ENCODE measurements at regions not wholly inside any gene's neighbourhood (a gene's known extent, or its start where the extent isn't known, plus 50 kb on each side); places are given as distances from the start of the nearest gene placed in this dataset.

DNA sequence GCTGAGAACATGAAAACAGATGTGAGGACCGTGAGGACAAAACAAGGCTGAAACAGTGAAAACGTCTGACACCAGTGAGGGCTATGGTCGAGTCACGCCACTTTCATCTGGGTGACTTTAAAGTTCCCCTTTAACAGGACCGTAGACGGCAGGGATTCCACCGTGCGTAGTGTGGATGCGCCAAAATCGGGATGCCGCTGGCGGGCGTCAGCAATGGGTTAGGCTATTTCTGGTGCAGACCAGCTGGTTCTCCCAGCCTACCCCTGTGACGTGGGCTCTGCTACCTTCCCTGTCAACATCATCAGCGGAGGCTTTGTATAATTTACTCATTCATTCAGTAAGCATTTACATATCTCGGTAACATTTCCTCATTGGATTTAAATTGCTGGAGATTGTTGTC, 246.6 kb upstream of the AJAP1 start:
- WGBS: 87% methylated on average over 16 of the region's 16 CpGs
- Histone ChIP-seq H3K9ac (ENCODE audit: low read depth in 1 of 2, low read length in 2 of 2) (no peak overlapping the region), H3K4me1 (ENCODE audit: control insufficient read depth in 4 of 4, insufficient read depth in 4 of 4, low read length in 3 of 4) (no peaks in the 10 kb centered on the region), H3K27me3 (ENCODE audit: control insufficient read depth in 4 of 4, insufficient read depth in 4 of 4, low read length in 3 of 4) (peaks cover 0 to 6% (median 0%) of the 10 kb centered on the region in 4 donors), H3K36me3 (ENCODE audit: control insufficient read depth in 4 of 4, insufficient read depth in 3 of 4, low read depth in 1 of 4, low read length in 3 of 4) (no peaks in the 10 kb centered on the region), H3K4me3 (ENCODE audit: low read depth in 1 of 3, low read length in 3 of 3) (no peak overlapping the region), H3K9me3 (ENCODE audit: control insufficient read depth in 4 of 4, low read length in 3 of 4) (peaks cover 0 to 4% (median 2%) of the 10 kb centered on the region in 4 donors), H3K27ac (ENCODE audit: low read depth in 1 of 2, low read length in 2 of 2) (no peak overlapping the region)
- no peak for DNase-seq (ENCODE audit: low spot score)
- TF ChIP-seq CTCF (IDR thresholded peaks at IDR 0.05; ENCODE audit: low read depth, low read length, missing input control): no peak
- no peak for TF ChIP-seq HNF4G (IDR thresholded peaks at IDR 0.05)
- no peak for TF ChIP-seq GABPA (IDR thresholded peaks at IDR 0.05 in 1 of 2, conservative IDR thresholded peaks at IDR 0.05 in 1 of 2)
- no peak for TF ChIP-seq SP1 (IDR thresholded peaks at IDR 0.05)
- TF ChIP-seq, protein P1, sequence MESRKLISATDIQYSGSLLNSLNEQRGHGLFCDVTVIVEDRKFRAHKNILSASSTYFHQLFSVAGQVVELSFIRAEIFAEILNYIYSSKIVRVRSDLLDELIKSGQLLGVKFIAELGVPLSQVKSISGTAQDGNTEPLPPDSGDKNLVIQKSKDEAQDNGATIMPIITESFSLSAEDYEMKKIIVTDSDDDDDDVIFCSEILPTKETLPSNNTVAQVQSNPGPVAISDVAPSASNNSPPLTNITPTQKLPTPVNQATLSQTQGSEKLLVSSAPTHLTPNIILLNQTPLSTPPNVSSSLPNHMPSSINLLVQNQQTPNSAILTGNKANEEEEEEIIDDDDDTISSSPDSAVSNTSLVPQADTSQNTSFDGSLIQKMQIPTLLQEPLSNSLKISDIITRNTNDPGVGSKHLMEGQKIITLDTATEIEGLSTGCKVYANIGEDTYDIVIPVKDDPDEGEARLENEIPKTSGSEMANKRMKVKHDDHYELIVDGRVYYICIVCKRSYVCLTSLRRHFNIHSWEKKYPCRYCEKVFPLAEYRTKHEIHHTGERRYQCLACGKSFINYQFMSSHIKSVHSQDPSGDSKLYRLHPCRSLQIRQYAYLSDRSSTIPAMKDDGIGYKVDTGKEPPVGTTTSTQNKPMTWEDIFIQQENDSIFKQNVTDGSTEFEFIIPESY (IDR thresholded peaks at IDR 0.05): no peak
- TF ChIP-seq JUND (IDR thresholded peaks at IDR 0.05): no peak
- TF ChIP-seq FOXA2 (IDR thresholded peaks at IDR 0.05): no peak
- no peak for TF ChIP-seq FOXA1 (IDR thresholded peaks at IDR 0.05)
- TF ChIP-seq EGR1 (IDR thresholded peaks at IDR 0.05; ENCODE audit: low read depth in 2 of 2): no peak
- no peak for TF ChIP-seq RAD21 (IDR thresholded peaks at IDR 0.05)
- no peak for TF ChIP-seq TAF1 (conservative IDR thresholded peaks at IDR 0.05)
- no peak for TF ChIP-seq NR2F2 (IDR thresholded peaks at IDR 0.05)
- TF ChIP-seq YY1 (IDR thresholded peaks at IDR 0.05): no peak
- TF ChIP-seq, protein P2, sequence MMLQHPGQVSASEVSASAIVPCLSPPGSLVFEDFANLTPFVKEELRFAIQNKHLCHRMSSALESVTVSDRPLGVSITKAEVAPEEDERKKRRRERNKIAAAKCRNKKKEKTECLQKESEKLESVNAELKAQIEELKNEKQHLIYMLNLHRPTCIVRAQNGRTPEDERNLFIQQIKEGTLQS (IDR thresholded peaks at IDR 0.05): no peak
- no peak for TF ChIP-seq MAX (IDR thresholded peaks at IDR 0.05)

DNA sequence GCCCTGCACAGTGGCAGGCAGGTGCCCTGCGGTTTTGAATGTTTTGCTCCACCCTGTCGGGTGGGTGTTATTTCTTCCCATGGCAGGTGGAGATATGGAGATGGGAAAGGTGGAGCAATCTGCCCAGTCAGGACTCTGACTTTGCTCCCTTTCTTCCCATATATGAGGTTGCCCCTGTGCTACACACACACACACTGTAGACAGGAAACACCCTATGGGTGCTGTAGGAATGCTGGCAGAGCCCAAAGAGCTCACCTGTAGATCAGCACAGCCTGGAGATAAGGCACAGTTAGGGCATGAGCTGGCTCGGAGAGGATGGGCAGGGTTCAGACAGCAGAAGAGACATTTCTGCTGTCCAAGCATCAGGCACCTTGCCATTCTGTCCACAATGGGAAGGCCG, 246.0 kb upstream of the AJAP1 start:
- Histone ChIP-seq H3K4me3 (ENCODE audit: low read depth in 1 of 3, low read length in 3 of 3) (no peak overlapping the region), H3K27me3 (ENCODE audit: control insufficient read depth in 4 of 4, insufficient read depth in 4 of 4, low read length in 3 of 4) (peaks cover 0 to 6% (median 0%) of the 10 kb centered on the region in 4 donors), H3K9me3 (ENCODE audit: control insufficient read depth in 4 of 4, low read length in 3 of 4) (peaks cover 0 to 4% (median 2%) of the 10 kb centered on the region in 4 donors), H3K9ac (ENCODE audit: low read depth in 1 of 2, low read length in 2 of 2) (no peak overlapping the region), H3K36me3 (ENCODE audit: control insufficient read depth in 4 of 4, insufficient read depth in 3 of 4, low read depth in 1 of 4, low read length in 3 of 4) (no peaks in the 10 kb centered on the region), H3K27ac (ENCODE audit: low read depth in 1 of 2, low read length in 2 of 2) (no peak overlapping the region), H3K4me1 (ENCODE audit: control insufficient read depth in 4 of 4, insufficient read depth in 4 of 4, low read length in 3 of 4) (no peaks in the 10 kb centered on the region)
- TF ChIP-seq, protein P2 (IDR thresholded peaks at IDR 0.05): no peak
- no peak for TF ChIP-seq RAD21 (IDR thresholded peaks at IDR 0.05)
- TF ChIP-seq FOXA2 (IDR thresholded peaks at IDR 0.05): no peak
- TF ChIP-seq HNF4G (IDR thresholded peaks at IDR 0.05): no peak
- no peak for TF ChIP-seq EGR1 (IDR thresholded peaks at IDR 0.05; ENCODE audit: low read depth in 2 of 2)
- TF ChIP-seq CTCF (IDR thresholded peaks at IDR 0.05; ENCODE audit: low read depth, low read length, missing input control): no peak
- no peak for TF ChIP-seq YY1 (IDR thresholded peaks at IDR 0.05)
- TF ChIP-seq TAF1 (conservative IDR thresholded peaks at IDR 0.05): no peak
- TF ChIP-seq, protein P3, sequence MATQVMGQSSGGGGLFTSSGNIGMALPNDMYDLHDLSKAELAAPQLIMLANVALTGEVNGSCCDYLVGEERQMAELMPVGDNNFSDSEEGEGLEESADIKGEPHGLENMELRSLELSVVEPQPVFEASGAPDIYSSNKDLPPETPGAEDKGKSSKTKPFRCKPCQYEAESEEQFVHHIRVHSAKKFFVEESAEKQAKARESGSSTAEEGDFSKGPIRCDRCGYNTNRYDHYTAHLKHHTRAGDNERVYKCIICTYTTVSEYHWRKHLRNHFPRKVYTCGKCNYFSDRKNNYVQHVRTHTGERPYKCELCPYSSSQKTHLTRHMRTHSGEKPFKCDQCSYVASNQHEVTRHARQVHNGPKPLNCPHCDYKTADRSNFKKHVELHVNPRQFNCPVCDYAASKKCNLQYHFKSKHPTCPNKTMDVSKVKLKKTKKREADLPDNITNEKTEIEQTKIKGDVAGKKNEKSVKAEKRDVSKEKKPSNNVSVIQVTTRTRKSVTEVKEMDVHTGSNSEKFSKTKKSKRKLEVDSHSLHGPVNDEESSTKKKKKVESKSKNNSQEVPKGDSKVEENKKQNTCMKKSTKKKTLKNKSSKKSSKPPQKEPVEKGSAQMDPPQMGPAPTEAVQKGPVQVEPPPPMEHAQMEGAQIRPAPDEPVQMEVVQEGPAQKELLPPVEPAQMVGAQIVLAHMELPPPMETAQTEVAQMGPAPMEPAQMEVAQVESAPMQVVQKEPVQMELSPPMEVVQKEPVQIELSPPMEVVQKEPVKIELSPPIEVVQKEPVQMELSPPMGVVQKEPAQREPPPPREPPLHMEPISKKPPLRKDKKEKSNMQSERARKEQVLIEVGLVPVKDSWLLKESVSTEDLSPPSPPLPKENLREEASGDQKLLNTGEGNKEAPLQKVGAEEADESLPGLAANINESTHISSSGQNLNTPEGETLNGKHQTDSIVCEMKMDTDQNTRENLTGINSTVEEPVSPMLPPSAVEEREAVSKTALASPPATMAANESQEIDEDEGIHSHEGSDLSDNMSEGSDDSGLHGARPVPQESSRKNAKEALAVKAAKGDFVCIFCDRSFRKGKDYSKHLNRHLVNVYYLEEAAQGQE (IDR thresholded peaks at IDR 0.05): no peak
- WGBS: 73% methylated on average over 4 of the region's 4 CpGs
- no peak for DNase-seq (ENCODE audit: low spot score)
